Fibroblast of lung (primary cell): ENCODE measurements at regions not wholly inside any gene's neighbourhood (a gene's known extent, or its start where the extent isn't known, plus 50 kb on each side); places are given as distances from the start of the nearest gene placed in this dataset.
"Not testable (repeated sequence)": the region's sequence is repeated elsewhere in the genome, so short reads cannot be mapped to it uniquely, and the experiment has no call there.

ENCODE experiments used
- CTCF ChIP-seq, 2 donors: IDR thresholded peaks in 1 of 2; conservative IDR thresholded peaks in 1 of 2; 1 replicate in 1 of 2; 2 replicates in 1 of 2; pipeline ENCODE4 v1.5.1; 2011 to 2012; ENCODE audit warnings: low read length in 2 of 2, control low read depth in 1 of 2, inconsistent platforms in 1 of 2, low read depth in 1 of 2, mild to moderate bottlenecking in 1 of 2
- EZH2 ChIP-seq: IDR thresholded peaks from 2 replicates; pipeline ENCODE4 v1.5.1; 2012; ENCODE audit warnings: low read length, control low read depth, mild to moderate bottlenecking; ENCODE audit errors: missing control alignments

GRCh38 chr2:87262184-87262702, 240.6 kb upstream of the PLGLB1 start:
- TF ChIP-seq CTCF (conservative IDR thresholded peaks at IDR 0.05 in 1 of 2, IDR thresholded peaks at IDR 0.05 in 1 of 2; ENCODE audit: low read depth in 1 of 2, low read length in 2 of 2); EZH2: not testable (repeated sequence)
